Smooth muscle cell (in vitro differentiated cells): ENCODE measurements at regions not wholly inside any gene's neighbourhood (a gene's known extent, or its start where the extent isn't known, plus 50 kb on each side); places are given as distances from the start of the nearest gene placed in this dataset.

Experiments
- DNase-seq: peaks from one replicate; lab custom pipeline; 2025; ENCODE audit not compliant: unreplicated experiment; lab: John Stamatoyannopoulos, UW
- H2AFZ ChIP-seq: fragments of 200-600 bp; sonication (generic); 2 replicates; pipeline ENCODE4 v1.6.0; 2016; ENCODE audit warnings: antibody characterized with exemption, low read depth, mild to moderate bottlenecking
- H3F3A ChIP-seq: fragments of 200-600 bp; sonication (generic); 2 replicates; pipeline ENCODE4 v1.6.0; 2017; ENCODE audit warnings: antibody characterized with exemption, low read depth
- H3K27ac ChIP-seq: fragments of 200-600 bp; sonication (generic); 2 replicates; pipeline ENCODE4 v1.5.1; 2016; ENCODE audit warnings: low read depth, mild to moderate bottlenecking
- H3K27me3 ChIP-seq: fragments of 200-600 bp; sonication (generic); 2 replicates; pipeline ENCODE4 v1.6.1; 2016; ENCODE audit warnings: low read depth, mild to moderate bottlenecking
- H3K36me3 ChIP-seq: fragments of 200-600 bp; sonication (generic); 2 replicates; pipeline ENCODE4 v1.5.1; 2016; ENCODE audit warnings: low read depth
- H3K4me1 ChIP-seq: fragments of 200-600 bp; sonication (generic); 2 replicates; pipeline ENCODE4 v1.5.1; 2016; ENCODE audit warnings: low read depth
- H3K4me2 ChIP-seq: fragments of 200-600 bp; sonication (generic); 2 replicates; pipeline ENCODE4 v1.6.0; 2016; ENCODE audit warnings: mild to moderate bottlenecking
- H3K4me3 ChIP-seq: fragments of 200-600 bp; sonication (generic); 2 replicates; pipeline ENCODE4 v1.5.1; 2016; ENCODE audit warnings: mild to moderate bottlenecking
- H3K79me2 ChIP-seq: fragments of 200-600 bp; sonication (generic); 2 replicates; pipeline ENCODE4 v1.6.0; 2016; ENCODE audit warnings: low read depth, mild to moderate bottlenecking
- H3K9ac ChIP-seq: fragments of 200-600 bp; sonication (generic); 2 replicates; pipeline ENCODE4 v1.6.0; 2016; ENCODE audit warnings: low read depth
- H3K9me3 ChIP-seq: fragments of 200-600 bp; sonication (generic); replicated peaks from 2 replicates; pipeline ENCODE4 v1.5.1; 2016; ENCODE audit warnings: low read depth
- H4K20me1 ChIP-seq: fragments of 200-600 bp; sonication (generic); 2 replicates; pipeline ENCODE4 v1.6.0; 2016; ENCODE audit warnings: low read depth
- CTCF ChIP-seq: fragments of 200-600 bp; sonication (generic); IDR thresholded peaks from 2 replicates; pipeline ENCODE4 v1.5.1; 2017; ENCODE audit warnings: borderline replicate concordance, mild to moderate bottlenecking, antibody characterized with exemption; ENCODE audit not compliant: insufficient read depth, poor library complexity, severe bottlenecking
- WGBS: methylation state at CpG from one replicate; pipeline ENCODE4 v1.1.7; 2016; ENCODE audit warnings: low lambda C conversion rate; 5-methylcytosine and 5-hydroxymethylcytosine counted together

DNA sequence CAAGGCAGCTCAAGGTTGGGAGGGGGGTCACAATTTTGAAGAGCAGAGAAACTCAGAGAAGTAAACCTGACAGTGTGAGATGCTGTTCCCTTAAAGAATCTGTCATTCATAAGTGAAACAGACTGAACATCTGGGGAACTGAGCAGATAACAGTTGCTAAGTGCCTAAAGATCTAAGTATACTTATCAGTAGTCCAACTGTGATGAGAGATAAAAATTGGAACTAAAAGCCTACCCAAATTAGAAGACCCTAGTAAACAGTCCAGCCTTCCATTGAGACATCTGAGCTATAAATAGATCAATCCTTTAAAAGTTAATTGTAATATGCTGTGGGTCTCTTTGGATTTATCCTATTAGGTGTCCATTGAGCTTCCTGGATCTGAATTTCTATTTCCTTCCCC is 692.8 kb upstream of the ZNF608 start:
- H3K79me2 ChIP-seq, result no peaks in the 10 kb centered on the region
- no peaks in the 10 kb centered on the region for H3K27me3 ChIP-seq
- no peak overlapping the region for H2AFZ ChIP-seq

GRCh38 chr5:125440905-125441304 is 694.5 kb upstream of the ZNF608 start:
- H3K4me3 ChIP-seq, result no peak overlapping the region
- no peaks in the 10 kb centered on the region for H3K9me3 ChIP-seq
- H4K20me1 ChIP-seq, result no peaks in the 10 kb centered on the region
- no peaks in the 10 kb centered on the region for H3K4me1 ChIP-seq
- no peak for DNase-seq
- TF ChIP-seq CTCF, result no peak
- H3F3A ChIP-seq, result no peaks in the 10 kb centered on the region
- no peak overlapping the region for H2AFZ ChIP-seq
- no peaks in the 10 kb centered on the region for H3K79me2 ChIP-seq
- no peak overlapping the region for H3K9ac ChIP-seq
- H3K27me3 ChIP-seq, result no peaks in the 10 kb centered on the region
- no peak overlapping the region for H3K27ac ChIP-seq
- H3K4me2 ChIP-seq, result no peak overlapping the region
- 93% methylated on average over 3 of the region's 3 CpGs for WGBS
- no peaks in the 10 kb centered on the region for H3K36me3 ChIP-seq

More for the DNA sequence above, 692.8 kb upstream of the ZNF608 start:
- H3K4me3 ChIP-seq, result no peak overlapping the region
- H4K20me1 ChIP-seq, result no peaks in the 10 kb centered on the region
- DNase-seq, result no peak
- H3F3A ChIP-seq, result no peaks in the 10 kb centered on the region
- no peaks in the 10 kb centered on the region for H3K36me3 ChIP-seq
- no peaks in the 10 kb centered on the region for H3K4me1 ChIP-seq
- no peaks in the 10 kb centered on the region for H3K9me3 ChIP-seq
- no peak for TF ChIP-seq CTCF
- no peak overlapping the region for H3K9ac ChIP-seq
- no peak overlapping the region for H3K27ac ChIP-seq
- H3K4me2 ChIP-seq, result no peak overlapping the region

DNA sequence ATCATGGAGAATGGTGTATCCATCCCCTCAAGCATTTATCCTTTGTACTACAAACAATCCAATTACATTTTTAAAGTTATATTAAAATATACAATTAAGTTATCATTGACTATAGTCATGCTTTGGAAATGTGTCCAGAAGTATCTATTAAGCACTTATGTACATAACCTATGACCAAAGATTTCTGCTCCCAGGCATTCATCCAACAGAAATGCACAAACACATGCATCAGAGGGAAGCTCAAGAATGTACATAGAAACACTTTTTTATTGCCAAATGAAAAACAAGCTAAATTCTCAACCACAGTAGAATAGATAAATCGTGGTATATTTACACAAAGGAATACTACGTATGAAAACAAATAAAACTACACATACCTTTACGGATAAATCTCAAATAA is 700.5 kb upstream of the ZNF608 start:
- no peak overlapping the region for H3K4me3 ChIP-seq
- H4K20me1 ChIP-seq, result no peaks in the 10 kb centered on the region
- TF ChIP-seq CTCF, result no peak
- 83% methylated on average over 3 of the region's 3 CpGs for WGBS
- H3K27me3 ChIP-seq, result no peaks in the 10 kb centered on the region
- H3K79me2 ChIP-seq, result no peaks in the 10 kb centered on the region
- no peak overlapping the region for H3K9ac ChIP-seq
- H2AFZ ChIP-seq, result no peak overlapping the region
- H3K27ac ChIP-seq, result no peak overlapping the region
- no peaks in the 10 kb centered on the region for H3K36me3 ChIP-seq
- H3K4me1 ChIP-seq, result no peaks in the 10 kb centered on the region
- no peaks in the 10 kb centered on the region for H3F3A ChIP-seq
- H3K4me2 ChIP-seq, result no peak overlapping the region
- H3K9me3 ChIP-seq, result no peaks in the 10 kb centered on the region
- no peak for DNase-seq

- DNase-seq, result no peak
Observed at GRCh38 chr5:125450771-125451170, 704.3 kb upstream of the ZNF608 start.

More at GRCh38 chr5:125450771-125451170, 704.3 kb upstream of the ZNF608 start:
- no peaks in the 10 kb centered on the region for H3F3A ChIP-seq
- H3K4me2 ChIP-seq, result no peak overlapping the region
- WGBS, result 94% methylated on average over 2 of the region's 2 CpGs
- H3K9me3 ChIP-seq, result no peaks in the 10 kb centered on the region
- H3K79me2 ChIP-seq, result no peaks in the 10 kb centered on the region
- no peaks in the 10 kb centered on the region for H3K4me1 ChIP-seq
- no peak for TF ChIP-seq CTCF
- no peaks in the 10 kb centered on the region for H3K36me3 ChIP-seq
- H3K9ac ChIP-seq, result no peak overlapping the region
- H2AFZ ChIP-seq, result no peak overlapping the region
- H3K4me3 ChIP-seq, result no peak overlapping the region
- no peaks in the 10 kb centered on the region for H4K20me1 ChIP-seq
- H3K27me3 ChIP-seq, result no peaks in the 10 kb centered on the region
- no peak overlapping the region for H3K27ac ChIP-seq
